ENCODE measurements at regions not wholly inside any gene's neighbourhood (a gene's known extent, or its start where the extent isn't known, plus 50 kb on each side); places are given as distances from the start of the nearest gene placed in this dataset.

DNA sequence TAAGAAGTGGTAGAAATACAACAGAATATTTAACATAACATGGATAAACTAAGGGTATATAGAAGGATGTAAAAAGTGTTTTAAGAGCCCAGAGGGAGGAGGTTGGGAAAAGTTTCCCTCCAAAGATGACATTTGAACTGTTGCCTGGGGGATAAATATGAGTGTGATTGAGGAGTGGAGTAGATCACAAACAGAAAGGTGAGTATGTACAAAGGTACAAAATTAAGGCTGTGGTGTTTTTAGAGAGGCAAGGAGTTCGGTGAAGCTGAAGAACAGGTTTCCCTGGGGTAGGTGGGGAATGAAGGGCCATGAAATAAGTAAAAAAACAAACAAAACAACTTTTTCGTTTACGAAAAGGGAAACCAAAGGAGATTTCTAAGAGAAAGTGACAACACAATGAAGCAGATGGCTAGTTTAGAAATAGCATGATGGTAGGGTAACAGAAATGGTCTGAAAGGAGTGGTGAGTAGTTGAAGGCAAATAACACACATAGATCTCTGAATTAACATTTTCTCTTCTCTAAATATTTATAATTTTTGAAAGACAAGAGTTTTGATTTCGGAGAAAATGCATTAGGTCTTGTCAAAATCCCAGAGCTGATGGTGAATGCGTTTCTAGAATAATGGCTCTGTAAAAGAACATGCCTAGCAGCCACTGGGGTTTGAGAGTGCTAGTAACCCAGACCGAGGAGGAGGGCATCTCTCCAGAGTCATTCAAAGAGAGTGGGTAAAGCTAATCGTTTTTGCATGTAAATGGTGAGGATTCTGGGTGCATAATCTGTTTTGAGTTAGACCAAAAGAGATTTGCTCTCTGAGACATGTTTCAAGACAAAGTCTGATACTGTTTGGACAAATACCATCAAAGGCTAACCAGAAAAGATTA lies 240.4 kb upstream of the DCN start:
- TF ChIP-seq CTCF (conservative IDR thresholded peaks at IDR 0.05; ENCODE audit: low read length) (no peak), EZH2phosphoT487 (IDR thresholded peaks at IDR 0.05; ENCODE audit: borderline replicate concordance, low read depth, low read length) (no peak)
